OCI-LY1 (cell line): ENCODE measurements at regions not wholly inside any gene's neighbourhood (a gene's known extent, or its start where the extent isn't known, plus 50 kb on each side); places are given as distances from the start of the nearest gene placed in this dataset.

Source experiments
- EZH2 ChIP-seq: fragments of 200-600 bp; sonication (generic), shearing (Covaris generic); IDR thresholded peaks from 2 replicates; pipeline ENCODE4 v1.8.0; 2017; ENCODE audit warnings: borderline replicate concordance, mixed run types, mild to moderate bottlenecking, antibody characterized with exemption, low read length, moderate library complexity, mixed read lengths
- TF ChIP-seq, protein P1 (sequence below): fragments of 200-600 bp; sonication (generic), shearing (Covaris generic); IDR thresholded peaks from 2 replicates; pipeline ENCODE4 v1.5.1; 2017; ENCODE audit warnings: mild to moderate bottlenecking, antibody characterized with exemption, low read length, moderate library complexity, mixed read lengths

- TF ChIP-seq, protein P1, sequence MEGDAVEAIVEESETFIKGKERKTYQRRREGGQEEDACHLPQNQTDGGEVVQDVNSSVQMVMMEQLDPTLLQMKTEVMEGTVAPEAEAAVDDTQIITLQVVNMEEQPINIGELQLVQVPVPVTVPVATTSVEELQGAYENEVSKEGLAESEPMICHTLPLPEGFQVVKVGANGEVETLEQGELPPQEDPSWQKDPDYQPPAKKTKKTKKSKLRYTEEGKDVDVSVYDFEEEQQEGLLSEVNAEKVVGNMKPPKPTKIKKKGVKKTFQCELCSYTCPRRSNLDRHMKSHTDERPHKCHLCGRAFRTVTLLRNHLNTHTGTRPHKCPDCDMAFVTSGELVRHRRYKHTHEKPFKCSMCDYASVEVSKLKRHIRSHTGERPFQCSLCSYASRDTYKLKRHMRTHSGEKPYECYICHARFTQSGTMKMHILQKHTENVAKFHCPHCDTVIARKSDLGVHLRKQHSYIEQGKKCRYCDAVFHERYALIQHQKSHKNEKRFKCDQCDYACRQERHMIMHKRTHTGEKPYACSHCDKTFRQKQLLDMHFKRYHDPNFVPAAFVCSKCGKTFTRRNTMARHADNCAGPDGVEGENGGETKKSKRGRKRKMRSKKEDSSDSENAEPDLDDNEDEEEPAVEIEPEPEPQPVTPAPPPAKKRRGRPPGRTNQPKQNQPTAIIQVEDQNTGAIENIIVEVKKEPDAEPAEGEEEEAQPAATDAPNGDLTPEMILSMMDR: no peak
- no peak for TF ChIP-seq EZH2
Observed at GRCh38 chrX:1885116-1885515, 270.3 kb downstream of the ASMT start.
